HEK293 (cell line): ENCODE measurements at regions not wholly inside any gene's neighbourhood (a gene's known extent, or its start where the extent isn't known, plus 50 kb on each side); places are given as distances from the start of the nearest gene placed in this dataset.

ENCODE experiments used
- CTCF ChIP-seq: fragments of 450-650 bp; formaldehyde crosslinking; IDR thresholded peaks from 2 replicates; pipeline ENCODE4 v1.5.1; 2016; ENCODE audit warnings: missing biosample characterization, missing genetic modification characterization
- GLI4 ChIP-seq: fragments of 450-650 bp; formaldehyde crosslinking; IDR thresholded peaks from 2 replicates; pipeline ENCODE4 v1.5.1; 2016; ENCODE audit warnings: missing biosample characterization, missing genetic modification characterization
- MZF1 ChIP-seq: fragments of 450-650 bp; formaldehyde crosslinking; IDR thresholded peaks from 2 replicates; pipeline ENCODE4 v1.5.1; 2017; ENCODE audit warnings: missing biosample characterization, missing genetic modification characterization, borderline replicate concordance
- ZBTB49 ChIP-seq: fragments of 450-650 bp; formaldehyde crosslinking; IDR thresholded peaks from 2 replicates; pipeline ENCODE4 v1.5.1; 2016; ENCODE audit warnings: missing biosample characterization, missing genetic modification characterization, low read depth
- ZNF155 ChIP-seq: fragments of 450-650 bp; formaldehyde crosslinking; IDR thresholded peaks from 2 replicates; pipeline ENCODE4 v1.5.1; 2016; ENCODE audit warnings: missing biosample characterization, missing genetic modification characterization
- ZNF214 ChIP-seq: fragments of 450-650 bp; formaldehyde crosslinking; IDR thresholded peaks from 2 replicates; pipeline ENCODE4 v1.5.1; 2017; ENCODE audit warnings: missing biosample characterization, mild to moderate bottlenecking, missing genetic modification characterization, borderline replicate concordance
- ZNF23 ChIP-seq: fragments of 450-650 bp; formaldehyde crosslinking; IDR thresholded peaks from 2 replicates; pipeline ENCODE4 v1.5.1; 2016; ENCODE audit warnings: missing biosample characterization, missing genetic modification characterization, borderline replicate concordance
- ZNF248 ChIP-seq: fragments of 450-650 bp; formaldehyde crosslinking; IDR thresholded peaks from 2 replicates; pipeline ENCODE4 v1.5.1; 2017; ENCODE audit warnings: missing biosample characterization, missing genetic modification characterization
- ZNF274 ChIP-seq, 2 experiments: fragments of 200-500 bp in 1 of 2; fragments of 450-650 bp in 1 of 2; sonication (Bioruptor generic) in 1 of 2; formaldehyde crosslinking in 1 of 2; IDR thresholded peaks; 2 replicates each; pipeline versions ENCODE4 v1.5.1 to v1.6.1; 2014 to 2016; ENCODE audit warnings: borderline replicate concordance in 1 of 2, inconsistent platforms in 1 of 2, low read length in 1 of 2, missing biosample characterization in 1 of 2, missing genetic modification characterization in 1 of 2
- ZNF394 ChIP-seq: fragments of 450-650 bp; formaldehyde crosslinking; IDR thresholded peaks from 2 replicates; pipeline ENCODE4 v1.5.1; 2016; ENCODE audit warnings: missing biosample characterization, missing genetic modification characterization, mild to moderate bottlenecking, moderate library complexity, borderline replicate concordance
- ZNF501 ChIP-seq: fragments of 450-650 bp; formaldehyde crosslinking; IDR thresholded peaks from 2 replicates; pipeline ENCODE4 v1.5.1; 2016; ENCODE audit warnings: missing biosample characterization, missing genetic modification characterization
- TF ChIP-seq, protein P1 (sequence below): sonication (generic); formaldehyde crosslinking; IDR thresholded peaks from 2 replicates; pipeline ENCODE4 v1.8.1; 2022; ENCODE audit warnings: mild to moderate bottlenecking, moderate library complexity, missing genetic modification reagents

- TF ChIP-seq ZNF23 (tag by site-specific recombination) (no peak), GLI4 (tag by site-specific recombination) (no peak), ZNF155 (no peak), CTCF (tag by site-specific recombination) (no peak), ZNF214 (no peak), MZF1 (tag by site-specific recombination) (no peak), ZNF248 (tag by site-specific recombination) (no peak), ZNF274 (IDR thresholded peaks at IDR 0.05; ENCODE audit: low read length) (no peak), ZNF274 (tag by site-specific recombination; IDR thresholded peaks at IDR 0.05; ENCODE audit: borderline replicate concordance) (no peak), ZNF394 (tag by site-specific recombination) (no peak), ZBTB49 (no peak), ZNF501 (tag by site-specific recombination) (no peak)
- TF ChIP-seq, protein P1, sequence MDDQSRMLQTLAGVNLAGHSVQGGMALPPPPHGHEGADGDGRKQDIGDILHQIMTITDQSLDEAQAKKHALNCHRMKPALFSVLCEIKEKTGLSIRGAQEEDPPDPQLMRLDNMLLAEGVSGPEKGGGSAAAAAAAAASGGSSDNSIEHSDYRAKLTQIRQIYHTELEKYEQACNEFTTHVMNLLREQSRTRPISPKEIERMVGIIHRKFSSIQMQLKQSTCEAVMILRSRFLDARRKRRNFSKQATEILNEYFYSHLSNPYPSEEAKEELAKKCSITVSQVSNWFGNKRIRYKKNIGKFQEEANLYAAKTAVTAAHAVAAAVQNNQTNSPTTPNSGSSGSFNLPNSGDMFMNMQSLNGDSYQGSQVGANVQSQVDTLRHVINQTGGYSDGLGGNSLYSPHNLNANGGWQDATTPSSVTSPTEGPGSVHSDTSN (CRISPR knock-in tag): no peak
These were observed 488.7 kb downstream of the RSL24D1 start for GRCh38 chr15:54707805-54708752.
